MV-4-11 (cell line): ENCODE measurements at regions not wholly inside any gene's neighbourhood (a gene's known extent, or its start where the extent isn't known, plus 50 kb on each side); places are given as distances from the start of the nearest gene placed in this dataset.
"Not testable (repeated sequence)": the region's sequence is repeated elsewhere in the genome, so short reads cannot be mapped to it uniquely, and the experiment has no call there.

Experiments used
- DNase-seq: peaks from one replicate; lab custom pipeline; 2025; lab: John Stamatoyannopoulos, UW

DNA sequence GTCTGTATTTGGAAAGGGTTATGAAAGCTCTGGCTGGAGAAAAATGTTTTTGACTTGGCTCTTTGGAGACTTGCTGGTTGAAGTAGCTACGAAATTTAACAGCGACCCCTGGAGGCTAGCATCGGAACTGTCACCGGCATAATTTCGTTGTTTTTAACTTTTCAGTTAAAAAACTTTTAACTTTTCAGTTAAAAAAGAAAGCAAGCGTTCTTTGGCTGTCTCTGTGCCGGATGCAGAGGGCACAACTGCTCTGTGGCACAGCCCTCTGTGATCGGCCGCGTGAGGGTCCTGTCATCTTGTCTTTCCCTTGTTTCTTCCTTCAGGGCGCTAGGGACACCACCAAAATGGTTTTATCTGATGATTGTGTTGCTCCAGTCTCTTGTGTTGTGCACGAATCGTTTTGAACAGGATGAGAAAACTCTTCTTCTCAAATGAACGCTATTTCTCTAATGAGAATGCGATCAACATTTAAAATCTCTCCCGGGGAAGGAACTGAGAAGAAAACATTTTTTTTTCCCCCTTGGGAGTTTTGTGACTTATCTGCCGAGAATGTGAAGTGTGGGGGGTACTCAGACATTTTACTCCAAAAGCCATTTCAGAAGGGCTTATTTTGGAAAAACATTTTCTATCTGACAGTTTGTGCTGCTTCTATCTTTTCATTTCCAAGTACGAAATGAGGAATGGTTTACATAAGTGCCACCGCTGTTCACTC, 57.1 kb downstream of the ADCYAP1 start:
- peak; percentile 24 for DNase-seq

DNA sequence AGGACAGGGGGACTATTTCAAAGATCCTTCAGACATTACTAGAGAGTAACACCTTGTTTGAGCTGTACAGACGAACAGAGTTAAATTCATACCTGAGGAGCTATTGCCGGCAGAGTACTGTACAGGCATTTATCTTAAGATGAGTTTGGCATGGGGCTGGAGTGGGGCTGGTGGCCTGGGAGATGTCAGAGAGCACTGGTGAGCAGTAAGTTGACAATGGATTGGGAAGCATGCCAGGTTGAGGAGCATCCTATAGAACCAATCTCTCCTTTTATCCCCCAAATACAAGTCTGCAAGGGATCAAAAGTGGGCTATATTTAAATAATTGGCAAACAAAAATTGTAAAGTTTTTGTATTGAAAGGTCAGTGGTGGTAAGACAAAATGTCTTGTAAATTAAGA, 58.6 kb downstream of the ADCYAP1 start:
- no peak for DNase-seq

DNA sequence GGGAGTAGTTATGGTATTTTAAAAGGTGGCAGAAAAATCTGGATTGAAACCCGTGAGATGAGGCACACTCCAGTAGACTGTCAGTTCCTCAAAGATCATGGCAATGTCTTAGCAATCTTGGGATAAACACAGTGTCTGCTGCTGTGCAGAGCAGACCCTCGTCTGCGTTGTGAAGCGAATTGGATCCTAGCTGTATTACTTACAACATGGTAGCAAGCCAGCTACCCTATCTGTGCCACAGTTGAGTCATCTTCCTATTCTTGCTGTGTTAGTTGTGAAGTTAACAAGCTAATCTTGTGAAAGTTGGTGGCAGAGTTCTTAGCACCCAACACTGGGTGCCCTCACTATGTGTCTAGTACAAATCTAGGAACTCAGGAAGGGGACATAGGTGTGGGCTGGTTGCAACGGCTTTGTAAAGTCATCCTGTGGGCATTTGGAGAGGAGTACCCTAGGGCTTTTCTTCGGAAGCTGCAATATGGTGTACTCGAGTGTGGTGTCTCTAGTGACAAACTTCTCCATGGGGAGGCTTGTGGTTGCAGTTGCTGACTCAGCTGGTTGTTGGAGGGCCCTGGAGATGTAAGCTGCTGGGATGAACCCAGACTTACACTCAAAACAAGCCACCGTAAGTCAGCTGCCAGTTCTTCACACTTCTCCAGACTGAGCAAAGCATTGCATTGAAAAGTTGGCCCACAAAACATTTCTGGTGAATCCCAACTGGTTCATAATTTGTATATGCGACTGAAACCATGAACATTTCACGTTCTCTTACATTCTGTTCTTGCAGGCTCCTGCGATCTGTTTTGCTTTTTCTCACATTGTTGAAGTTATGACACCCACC, 61.5 kb downstream of the ADCYAP1 start:
- peak; percentile 50 for DNase-seq

DNA sequence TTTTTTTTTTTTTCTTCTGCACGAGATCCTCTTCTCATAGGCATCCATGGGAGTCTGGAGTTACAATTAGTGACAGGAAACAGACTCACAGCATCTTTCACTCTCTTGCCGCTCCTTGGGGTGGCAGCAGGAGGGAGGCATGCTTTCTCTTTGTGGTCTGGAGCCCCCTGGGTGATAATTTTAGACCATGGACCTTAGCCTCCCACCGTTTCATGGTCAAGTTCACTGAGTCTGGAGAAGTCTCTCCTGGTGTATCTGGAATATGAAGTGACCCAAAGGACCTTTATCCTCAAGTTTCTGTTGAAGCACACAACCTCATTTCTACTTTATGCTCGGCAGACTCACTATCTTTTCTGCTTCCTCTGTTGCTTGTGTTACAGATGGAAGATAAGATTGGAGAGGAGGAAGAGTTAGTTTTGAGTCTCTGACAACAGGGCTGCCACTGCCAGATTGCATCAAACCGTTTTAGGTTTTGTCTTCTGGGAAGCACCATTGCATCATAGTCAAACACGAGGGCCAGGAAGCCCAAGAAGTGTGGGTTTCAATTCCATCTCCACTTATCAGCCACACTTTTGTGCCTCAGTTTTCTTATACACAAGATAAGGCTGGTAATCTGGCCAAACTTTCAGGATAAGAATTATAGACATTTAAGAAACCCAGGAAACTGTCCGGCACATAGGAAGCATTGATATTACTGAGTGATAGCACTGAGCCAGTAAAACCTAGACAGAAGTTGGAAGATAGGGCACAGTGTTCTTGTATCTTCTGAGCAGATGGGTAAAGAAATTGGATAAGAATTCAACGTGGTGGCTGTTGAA, 62.3 kb downstream of the ADCYAP1 start:
- DNase-seq: peak; percentile 71

DNA sequence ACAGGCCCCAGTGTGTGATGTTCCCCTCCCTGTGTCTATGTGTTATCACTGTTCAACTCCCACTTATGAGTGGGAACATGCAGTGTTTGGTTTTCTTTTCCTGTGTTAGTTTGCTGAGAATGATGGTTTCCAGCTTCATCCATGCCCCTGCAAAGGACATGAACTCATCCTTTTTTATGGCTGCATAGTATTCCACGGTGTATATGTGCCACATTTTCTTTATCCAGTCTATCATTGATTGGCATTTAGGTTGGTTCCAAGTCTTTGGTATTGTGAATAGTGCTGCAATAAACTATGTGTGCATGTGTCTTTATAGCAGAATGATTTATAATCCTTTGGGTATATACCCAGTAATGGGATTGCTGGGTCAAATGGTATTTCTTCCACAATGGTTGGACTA, 64.2 kb downstream of the ADCYAP1 start:
- DNase-seq: not testable (repeated sequence)

DNA sequence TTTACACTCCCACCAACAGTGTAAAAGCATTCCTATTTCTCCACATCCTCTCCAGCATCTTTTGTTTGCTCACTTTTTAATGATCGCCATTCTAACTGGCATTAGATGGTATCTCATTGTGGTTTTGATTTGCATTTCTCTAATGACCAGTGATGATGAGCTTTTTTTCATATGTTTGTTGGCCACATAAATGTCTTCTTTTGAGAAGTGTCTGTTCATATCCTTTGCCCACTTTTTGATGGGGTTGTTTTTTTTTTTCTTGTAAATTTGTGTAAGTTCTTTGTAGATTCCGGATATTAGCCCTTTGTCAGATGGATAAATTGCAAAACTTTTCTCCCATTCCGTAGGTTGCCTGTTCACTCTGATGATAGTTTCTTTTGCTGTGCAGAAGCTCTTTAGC, 64.6 kb downstream of the ADCYAP1 start:
- not testable (repeated sequence) for DNase-seq

DNA sequence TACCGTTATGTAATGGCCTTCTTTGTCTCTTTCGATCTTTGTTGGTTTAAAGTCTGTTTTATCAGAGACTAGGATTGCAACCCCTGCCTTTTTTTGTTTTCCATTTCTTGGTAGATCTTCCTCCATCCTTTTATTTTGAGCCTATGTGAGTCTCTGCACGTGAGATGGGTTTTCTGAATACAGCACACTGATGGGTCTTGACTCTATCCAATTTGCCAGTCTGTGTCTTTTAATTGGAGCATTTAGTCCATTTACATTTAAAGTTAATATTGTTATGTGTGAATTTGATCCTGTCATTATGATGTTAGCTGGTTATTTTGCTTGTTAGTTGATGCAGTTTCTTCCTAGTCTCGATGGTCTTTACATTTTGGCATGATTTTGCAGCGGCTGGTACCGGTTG, 69.9 kb downstream of the ADCYAP1 start:
- not testable (repeated sequence) for DNase-seq

DNA sequence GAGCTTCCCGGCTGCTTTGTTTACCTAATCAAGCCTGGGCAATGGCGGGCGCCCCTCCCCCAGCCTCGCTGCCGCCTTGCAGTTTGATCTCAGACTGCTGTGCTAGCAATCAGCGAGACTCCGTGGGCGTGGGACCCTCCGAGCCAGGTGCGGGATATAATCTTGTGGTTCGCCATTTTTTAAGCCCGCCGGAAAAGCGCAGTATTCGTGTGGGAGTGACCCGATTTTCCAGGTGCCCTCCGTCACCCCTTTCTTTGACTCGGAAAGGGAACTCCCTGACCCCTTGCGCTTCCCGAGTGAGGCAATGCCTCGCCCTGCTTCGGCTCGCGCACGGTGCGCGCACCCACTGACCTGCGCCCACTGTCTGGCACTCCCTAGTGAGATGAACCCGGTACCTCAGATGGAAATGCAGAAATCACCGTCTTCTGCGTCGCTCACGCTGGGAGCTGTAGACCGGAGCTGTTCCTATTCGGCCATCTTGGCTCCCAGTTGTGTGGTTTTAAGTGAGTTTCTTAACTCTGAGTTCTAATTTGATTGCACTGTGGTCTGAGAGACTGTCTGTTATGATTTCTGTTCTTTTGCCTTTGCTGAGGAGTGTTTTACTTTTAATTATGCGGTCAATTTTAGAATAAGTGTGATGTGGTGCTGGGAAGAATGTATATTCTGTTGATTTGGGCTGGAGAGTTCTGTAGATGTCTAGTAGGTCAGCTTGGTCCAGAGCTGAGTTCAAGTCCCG, 71.9 kb downstream of the ADCYAP1 start:
- DNase-seq: not testable (repeated sequence)

DNA sequence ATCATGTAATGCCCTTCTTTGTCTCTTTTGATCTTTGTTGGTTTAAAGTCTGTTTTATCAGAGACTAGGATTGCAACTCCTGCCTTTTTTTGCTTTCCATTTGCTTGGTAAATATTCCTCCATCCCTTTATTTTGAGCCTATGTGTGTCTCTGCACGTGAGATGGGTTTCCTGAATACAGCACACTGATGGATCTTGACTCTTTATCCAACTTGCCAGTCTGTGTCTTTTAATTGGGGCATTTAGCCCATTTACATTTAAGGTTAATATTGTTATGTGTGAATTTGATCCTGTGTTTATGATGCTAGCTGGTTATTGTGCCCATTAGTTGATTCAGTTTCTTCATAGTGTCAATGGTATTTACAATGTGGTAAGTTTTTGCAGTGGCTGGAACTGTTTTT, 72.7 kb downstream of the ADCYAP1 start:
- not testable (repeated sequence) for DNase-seq

DNA sequence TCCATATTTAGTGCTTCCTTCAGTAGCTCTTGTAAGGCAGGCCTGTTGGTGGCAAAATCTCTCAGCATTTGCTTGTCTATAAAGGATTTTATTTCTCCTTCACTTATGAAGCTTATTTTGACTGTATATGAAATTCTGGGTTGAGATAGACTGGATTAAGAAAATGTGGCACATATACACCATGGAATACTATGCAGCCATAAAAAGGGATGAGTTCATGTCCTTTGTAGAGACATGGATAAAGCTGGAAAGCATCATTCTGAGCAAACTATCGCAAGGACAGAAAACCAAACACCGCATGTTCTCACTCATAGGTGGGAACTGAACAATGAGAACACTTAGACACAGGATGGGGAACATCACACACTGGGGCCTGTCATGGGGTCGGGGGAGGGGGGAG, 73.1 kb downstream of the ADCYAP1 start:
- not testable (repeated sequence) for DNase-seq

DNA sequence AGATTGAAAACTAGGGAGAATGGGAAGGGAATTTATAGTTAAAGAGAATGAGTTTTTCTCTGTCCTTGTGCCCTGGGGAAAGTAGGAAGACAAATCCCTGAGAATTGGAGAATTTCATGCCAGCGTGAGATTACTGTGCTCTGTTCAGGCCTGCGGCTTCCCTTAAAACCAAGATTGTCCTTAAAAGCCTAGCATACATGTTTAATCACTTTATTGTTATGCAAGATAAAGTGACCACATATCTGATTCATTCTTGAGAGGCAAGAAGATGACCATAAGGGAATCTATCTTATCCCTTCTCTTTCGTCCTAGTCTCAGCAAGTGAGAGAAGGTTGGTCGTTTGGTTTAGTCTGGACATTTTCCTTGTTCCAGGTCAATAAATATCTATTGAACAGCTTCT, 75.9 kb downstream of the ADCYAP1 start:
- DNase-seq: no peak

DNA sequence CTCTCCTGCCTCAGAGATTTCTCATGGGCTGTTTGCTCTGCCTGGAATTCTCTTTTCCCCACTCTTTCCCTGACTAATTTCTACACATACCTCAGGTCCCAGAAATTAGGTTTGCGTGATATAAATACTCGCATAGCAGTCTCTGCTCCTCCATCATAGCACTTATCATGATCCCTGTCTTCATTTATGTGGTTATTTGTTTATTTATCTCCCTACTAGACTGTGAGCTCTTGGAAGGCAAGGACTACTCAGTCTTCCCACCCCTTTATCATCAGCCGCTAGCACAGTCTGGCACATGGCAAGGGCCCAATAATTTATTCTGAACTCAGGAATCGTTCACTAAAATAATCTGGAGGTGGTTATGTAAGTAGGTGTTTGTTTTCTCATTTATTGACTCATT, 79.3 kb downstream of the ADCYAP1 start:
- no peak for DNase-seq

DNA sequence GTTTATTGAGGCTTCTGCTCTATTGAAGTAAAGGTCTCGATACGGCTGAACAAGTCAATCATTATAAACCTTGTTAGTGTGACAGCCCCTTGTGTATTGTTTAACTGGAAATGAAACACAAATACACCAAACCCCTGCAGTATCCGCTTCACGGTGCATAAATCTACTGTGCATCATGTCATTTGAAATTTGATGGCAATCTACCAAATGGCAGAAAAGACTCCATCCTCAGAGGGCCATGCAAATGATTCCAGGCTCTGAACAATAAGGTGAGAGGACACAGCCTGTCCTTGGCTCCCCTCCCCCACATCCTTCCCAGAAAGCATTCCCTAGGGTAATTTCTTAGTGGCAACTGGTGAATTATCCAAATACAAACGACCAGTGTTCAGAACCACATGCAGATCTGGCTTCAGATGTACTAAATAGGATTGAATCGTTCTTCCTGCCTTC, 80.6 kb downstream of the ADCYAP1 start:
- DNase-seq: no peak

DNA sequence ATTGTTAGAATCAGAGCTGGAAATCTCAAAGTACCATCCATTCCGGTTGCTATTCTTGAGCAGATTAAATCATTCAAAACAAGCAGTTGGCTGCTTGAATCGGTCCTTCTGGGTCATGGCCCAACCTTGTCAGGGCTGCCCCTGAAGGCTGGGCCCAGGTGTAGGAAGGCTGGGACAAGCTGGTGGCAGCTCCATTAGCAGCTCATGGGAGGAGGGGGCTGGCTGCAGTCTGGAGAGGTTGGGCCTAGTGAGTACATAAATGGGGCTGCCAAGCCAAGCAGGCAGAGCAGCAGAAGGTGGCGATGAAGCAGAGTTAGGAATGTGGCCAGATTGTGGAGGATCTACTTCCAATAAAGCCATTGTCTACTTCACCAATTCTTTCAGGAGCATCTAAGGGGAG, 81.4 kb downstream of the ADCYAP1 start:
- no peak for DNase-seq

DNA sequence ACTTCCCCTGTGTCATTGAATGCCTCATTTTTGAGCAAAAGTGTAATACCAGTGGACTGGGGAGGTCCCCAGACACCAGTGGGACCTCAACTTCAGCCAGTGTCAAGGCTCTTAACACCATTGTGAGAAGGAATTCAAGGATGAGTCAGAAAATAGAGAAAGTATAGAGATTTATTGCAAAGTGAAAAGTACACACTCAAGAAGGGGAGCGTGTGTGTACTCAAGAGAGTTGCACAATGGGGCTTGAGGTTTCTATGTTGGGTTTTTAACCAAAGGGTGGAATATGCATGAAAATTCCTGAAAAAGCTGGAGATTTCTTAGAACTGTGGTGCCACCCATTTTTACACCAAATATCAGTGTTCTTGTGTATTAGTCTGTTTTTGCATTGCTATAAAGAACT, 81.9 kb downstream of the ADCYAP1 start:
- no peak for DNase-seq

DNA sequence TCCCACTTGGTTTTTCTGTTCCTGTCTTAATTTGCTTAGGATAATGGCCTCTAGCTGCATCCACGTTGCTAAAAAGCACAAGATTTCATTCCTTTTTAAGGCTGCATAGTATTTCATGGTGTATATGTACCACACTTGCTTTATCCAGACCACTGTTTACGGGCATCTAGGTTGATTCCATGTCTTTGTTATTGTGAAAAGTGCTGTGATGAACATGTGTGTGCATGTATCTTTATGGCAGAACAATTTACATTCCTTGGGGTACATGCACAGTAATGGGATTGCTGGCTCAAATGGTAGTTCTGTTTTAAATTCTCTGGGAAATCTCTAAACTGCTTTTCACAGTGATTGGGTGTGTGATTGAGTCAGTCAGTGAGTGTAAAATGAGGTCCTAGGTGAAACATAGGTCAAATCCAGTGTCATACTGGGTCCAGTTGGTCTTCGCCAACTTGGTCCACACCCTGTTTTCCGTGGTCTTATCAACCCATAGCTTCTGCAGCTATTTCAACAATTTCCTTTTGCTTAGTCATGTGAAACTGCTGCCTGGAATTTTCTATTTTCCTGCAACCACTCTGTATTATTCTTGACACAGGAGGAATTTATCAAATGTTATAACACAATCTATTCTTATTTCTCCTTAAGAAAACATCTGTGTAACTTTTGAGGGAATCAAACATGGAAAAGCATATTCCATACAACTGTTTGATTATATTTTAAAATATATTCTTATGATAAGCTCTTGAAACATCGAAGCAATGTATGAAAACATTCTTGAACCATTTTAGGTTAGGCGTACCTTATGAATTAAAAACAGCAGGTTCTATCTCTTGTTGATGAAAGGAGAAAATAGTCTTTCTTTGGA, 82.9 kb downstream of the ADCYAP1 start:
- DNase-seq: no peak

DNA sequence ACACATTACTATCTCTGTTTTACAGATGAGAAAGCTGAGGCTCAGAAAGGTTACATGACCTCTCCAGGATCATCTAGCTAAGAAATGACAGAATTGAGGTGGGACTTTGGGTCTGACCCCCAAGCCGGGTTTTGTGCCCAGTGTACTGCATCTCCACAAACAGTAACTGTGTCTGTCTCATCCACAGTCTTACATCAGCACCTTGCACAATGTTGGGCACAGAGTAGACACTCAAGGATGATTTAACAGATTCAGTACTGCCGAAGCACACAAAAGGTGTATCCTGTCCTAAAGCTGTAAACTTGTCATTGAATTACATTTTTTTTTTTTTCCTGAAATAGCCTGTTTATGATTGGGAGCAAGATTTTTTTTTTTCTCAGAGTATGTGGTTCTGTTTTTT, 84.8 kb downstream of the ADCYAP1 start:
- DNase-seq: no peak

DNA sequence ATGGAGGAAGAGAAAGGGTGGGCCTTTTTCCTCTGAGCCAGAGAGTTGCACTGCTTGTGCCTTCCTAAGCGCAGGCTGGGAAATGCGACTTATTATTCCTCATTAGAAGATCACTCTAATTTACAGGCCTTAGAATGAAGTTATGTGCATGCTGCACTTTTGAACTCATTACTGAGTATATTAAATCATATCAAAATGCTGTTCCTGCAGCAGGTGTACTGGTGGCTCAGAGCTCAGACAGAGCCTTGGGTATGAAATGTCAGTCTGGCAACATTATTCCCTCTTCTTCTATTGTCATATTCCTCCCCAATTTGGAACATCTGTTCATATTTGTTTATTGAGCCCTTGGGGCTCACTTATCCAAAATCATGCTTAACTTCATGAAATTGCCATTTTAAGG, 85.5 kb downstream of the ADCYAP1 start:
- no peak for DNase-seq

DNA sequence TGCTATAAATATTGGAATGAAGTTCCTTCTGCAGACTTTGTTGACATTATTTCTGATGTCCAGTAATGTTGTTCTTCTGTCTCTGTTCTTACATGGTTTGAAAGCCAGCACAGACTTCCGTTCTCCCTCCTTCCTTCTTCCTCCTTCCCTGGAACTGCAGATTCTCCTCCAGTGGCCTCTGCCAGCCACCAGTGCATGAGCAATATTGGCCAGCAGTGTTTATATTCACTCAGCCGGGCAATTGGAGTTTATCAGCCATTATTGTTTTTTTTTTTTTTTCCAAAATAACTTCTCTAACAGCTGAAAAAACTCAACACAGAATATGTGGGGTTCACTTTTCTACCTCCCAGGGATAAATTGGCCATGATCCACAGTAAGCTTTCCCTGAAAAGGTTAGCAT, 86.8 kb downstream of the ADCYAP1 start:
- no peak for DNase-seq

DNA sequence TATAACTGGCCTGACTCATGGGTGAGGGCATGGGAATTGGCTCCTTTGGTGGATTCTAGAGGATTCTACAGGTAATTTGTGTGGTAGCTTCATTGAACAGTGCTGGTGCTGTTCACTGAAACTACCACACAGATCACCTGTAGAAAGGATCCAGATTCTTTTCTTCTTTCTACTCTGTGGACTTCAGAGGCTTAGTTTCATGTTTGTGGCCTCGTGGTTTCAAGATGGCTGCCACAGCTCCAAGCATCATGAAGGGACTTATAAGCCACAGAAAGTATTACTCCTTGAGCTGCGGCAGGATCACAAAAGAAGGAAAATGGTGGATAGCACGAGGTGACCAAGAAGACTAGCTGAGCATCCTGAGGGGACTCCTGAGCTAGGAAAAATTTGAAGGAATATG, 88.9 kb downstream of the ADCYAP1 start:
- DNase-seq: no peak

DNA sequence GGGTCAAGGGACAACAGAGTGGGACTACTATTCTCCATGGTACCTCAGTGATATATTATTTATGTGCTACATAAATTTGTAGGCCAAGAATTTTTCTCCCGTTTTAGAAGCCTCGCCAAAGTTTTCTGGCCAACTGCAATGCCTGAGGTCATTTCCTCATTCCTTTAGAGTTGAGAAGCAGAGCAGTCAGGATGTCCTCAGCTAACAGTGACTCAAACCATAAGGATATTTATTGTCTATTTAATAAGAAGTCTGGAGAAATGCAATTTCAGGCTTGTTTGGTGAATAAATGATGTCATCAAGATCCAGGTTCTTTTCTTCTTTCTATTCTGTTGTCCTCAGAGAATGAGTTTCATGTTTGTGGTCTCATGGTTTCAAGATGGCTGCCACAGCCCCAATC, 91.0 kb downstream of the ADCYAP1 start:
- DNase-seq: peak; percentile 21
